ENCODE measurements at regions not wholly inside any gene's neighbourhood (a gene's known extent, or its start where the extent isn't known, plus 50 kb on each side); places are given as distances from the start of the nearest gene placed in this dataset.

DNA sequence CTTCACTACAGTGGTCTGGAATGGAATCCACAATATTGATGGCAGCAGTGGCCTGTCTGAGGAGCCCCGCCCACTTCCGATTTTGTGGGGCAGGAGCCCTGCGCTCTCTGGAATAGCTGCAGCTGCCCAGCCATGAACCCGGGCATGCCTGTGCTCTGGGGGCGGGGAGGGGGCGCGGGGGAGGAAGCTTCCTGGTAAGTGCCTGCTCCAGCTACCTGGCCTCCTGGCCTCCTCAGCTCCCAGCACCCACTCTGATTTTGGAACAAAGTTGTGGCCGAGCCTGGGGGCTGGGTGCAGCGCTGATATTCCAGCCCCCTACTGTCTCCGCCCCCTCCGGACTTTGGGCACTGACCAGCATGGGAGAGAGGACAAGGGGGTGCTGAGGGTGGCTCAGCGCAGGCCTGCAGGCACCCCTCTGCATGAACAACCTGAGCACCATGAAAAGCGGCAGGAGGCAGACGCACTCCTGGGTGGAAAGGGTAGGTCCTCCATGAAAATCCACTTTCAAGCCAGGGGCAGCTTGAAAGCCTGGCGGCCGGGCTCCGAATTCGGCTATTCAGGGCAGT is 972.7 kb upstream of the AGA start:
- DNase-seq (ENCODE audit: low read depth) = no peak
- TF ChIP-seq, protein P1, sequence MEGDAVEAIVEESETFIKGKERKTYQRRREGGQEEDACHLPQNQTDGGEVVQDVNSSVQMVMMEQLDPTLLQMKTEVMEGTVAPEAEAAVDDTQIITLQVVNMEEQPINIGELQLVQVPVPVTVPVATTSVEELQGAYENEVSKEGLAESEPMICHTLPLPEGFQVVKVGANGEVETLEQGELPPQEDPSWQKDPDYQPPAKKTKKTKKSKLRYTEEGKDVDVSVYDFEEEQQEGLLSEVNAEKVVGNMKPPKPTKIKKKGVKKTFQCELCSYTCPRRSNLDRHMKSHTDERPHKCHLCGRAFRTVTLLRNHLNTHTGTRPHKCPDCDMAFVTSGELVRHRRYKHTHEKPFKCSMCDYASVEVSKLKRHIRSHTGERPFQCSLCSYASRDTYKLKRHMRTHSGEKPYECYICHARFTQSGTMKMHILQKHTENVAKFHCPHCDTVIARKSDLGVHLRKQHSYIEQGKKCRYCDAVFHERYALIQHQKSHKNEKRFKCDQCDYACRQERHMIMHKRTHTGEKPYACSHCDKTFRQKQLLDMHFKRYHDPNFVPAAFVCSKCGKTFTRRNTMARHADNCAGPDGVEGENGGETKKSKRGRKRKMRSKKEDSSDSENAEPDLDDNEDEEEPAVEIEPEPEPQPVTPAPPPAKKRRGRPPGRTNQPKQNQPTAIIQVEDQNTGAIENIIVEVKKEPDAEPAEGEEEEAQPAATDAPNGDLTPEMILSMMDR (conservative IDR thresholded peaks at IDR 0.05; ENCODE audit: low read depth, low read length) = no peak

GRCh38 chr4:178415925-178416324 is 973.7 kb upstream of the AGA start:
- no peak for DNase-seq (ENCODE audit: low read depth)
- TF ChIP-seq, protein P1 (conservative IDR thresholded peaks at IDR 0.05; ENCODE audit: low read depth, low read length) = no peak
- no peak overlapping the region for H3K4me3 ChIP-seq (ENCODE audit: low read depth, low read length)

More for the DNA sequence above, 972.7 kb upstream of the AGA start:
- H3K4me3 ChIP-seq (ENCODE audit: low read depth, low read length) = no peak overlapping the region

DNA sequence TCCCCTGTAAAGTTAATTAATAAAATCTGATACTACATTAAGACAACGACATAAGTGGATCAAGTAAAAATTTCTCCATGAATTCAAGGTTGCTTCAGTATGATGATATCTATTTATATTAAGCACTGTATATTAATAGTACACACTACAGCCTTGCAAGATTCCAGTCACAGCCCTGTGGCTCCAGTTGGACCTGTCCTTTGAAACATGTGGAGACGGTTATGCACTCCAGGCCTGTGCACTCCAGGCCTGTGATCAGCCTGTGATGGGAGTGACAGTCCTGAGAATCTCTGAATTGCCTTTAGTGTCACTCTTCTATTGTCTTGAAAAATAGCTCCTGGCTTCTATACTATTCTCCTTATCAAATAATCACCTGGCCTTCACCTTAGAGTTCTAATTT is 981.1 kb upstream of the AGA start:
- H3K4me3 ChIP-seq (ENCODE audit: low read depth, low read length) = no peak overlapping the region
- TF ChIP-seq, protein P1 (conservative IDR thresholded peaks at IDR 0.05; ENCODE audit: low read depth, low read length) = no peak

DNA sequence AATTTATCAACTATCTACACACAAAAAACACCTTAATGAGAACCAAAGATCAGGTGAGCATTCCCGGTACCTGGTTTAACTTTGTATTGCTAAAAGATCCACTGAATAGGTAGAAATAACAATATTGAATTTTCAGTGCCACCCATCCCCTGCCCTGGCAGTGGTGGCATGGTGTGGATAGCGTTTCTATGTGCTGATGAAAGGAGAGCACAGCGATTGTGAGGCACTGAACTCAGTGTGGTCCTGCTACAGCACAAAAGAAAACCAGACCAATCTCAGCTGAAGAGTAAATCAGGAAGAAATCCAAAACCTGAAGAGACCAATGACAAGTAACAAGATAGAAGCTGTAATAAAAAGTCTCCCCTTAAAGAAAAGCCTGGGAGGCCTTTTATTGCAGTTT is 984.6 kb upstream of the AGA start:
- H3K4me3 ChIP-seq (ENCODE audit: low read depth, low read length) = no peak overlapping the region
- DNase-seq (ENCODE audit: low read depth) = no peak
- TF ChIP-seq, protein P1 (conservative IDR thresholded peaks at IDR 0.05; ENCODE audit: low read depth, low read length) = no peak

More for the DNA sequence above, 981.1 kb upstream of the AGA start:
- no peak for DNase-seq (ENCODE audit: low read depth)

GRCh38 chr4:178427663-178428062 is 985.4 kb upstream of the AGA start:
- TF ChIP-seq, protein P1 (conservative IDR thresholded peaks at IDR 0.05; ENCODE audit: low read depth, low read length) = no peak
- H3K4me3 ChIP-seq (ENCODE audit: low read depth, low read length) = no peak overlapping the region
- DNase-seq (ENCODE audit: low read depth) = no peak

DNA sequence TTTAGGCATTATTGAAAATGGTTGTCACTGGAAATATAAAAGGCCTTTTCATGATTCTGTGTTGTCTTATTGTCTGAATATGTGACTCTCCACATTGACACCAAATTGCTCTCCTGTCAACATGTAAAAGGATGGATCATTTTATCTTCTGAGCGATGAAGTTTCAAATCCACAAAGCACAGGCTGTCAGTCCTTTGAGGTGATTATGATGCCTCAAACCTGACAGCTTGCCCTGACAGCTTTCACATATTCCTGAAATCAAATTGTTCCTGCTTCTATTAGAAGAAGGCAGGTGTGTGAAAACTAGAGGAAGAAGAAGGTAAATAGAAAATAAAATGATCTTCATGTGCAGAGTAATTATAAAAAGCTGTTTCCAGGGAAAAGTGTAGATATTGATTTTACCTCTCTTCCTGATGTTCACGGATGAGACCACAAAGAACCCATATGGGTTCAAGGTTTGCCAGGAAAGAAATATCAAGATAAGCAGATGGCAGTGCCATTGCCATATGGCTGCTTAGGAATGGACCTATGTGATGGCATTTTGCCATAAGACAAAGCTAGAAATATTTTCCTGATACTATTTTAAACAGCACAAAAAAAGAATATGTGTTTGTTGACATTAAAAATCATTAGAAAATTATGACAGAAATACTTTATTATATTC is 1006.3 kb upstream of the AGA start:
- H3K4me3 ChIP-seq (ENCODE audit: low read depth, low read length) = no peak overlapping the region
- TF ChIP-seq, protein P1 (conservative IDR thresholded peaks at IDR 0.05; ENCODE audit: low read depth, low read length) = no peak
- no peak for DNase-seq (ENCODE audit: low read depth)

DNA sequence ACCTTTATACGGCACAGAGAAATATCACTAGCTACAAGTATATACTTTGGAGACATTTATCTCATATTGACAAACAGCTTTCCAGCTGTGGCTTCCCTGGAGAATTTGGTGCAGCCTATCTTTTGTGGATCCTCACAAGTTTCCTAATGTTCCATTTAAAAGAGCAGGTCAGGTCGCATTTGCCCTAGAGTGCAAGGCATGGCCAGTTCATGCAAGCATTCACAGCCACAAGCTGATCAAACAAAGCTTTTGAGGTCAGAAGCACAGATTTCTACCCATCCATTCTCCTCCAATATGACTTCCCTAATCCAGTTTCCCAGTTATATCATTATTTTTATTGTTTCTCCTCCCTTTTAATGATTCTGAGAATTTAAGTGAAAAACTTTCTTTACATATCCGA is 1008.4 kb upstream of the AGA start:
- TF ChIP-seq, protein P1 (conservative IDR thresholded peaks at IDR 0.05; ENCODE audit: low read depth, low read length) = no peak
- no peak for DNase-seq (ENCODE audit: low read depth)
- no peak overlapping the region for H3K4me3 ChIP-seq (ENCODE audit: low read depth, low read length)

Data from epithelial cell of proximal tubule (primary cell).